PC-9 (cell line): ENCODE measurements at regions not wholly inside any gene's neighbourhood (a gene's known extent, or its start where the extent isn't known, plus 50 kb on each side); places are given as distances from the start of the nearest gene placed in this dataset.

Experiments
- BruUV-seq: library from RNA; stranded (reverse); fragments of 400-500 nt; replicated peaks from 2 replicates; lab custom pipeline; 2021; lab: Mats Ljungman, UMichigan
- CTCF ChIA-PET: fragments of 300-600 bp; sonication (Branson Sonifier 250); formaldehyde crosslinking; loops from one replicate; lab custom pipeline; 2022; ENCODE audit warnings: antibody characterized with exemption; lab: Charles Lee
- POLR2A ChIA-PET: fragments of 300-600 bp; sonication (Branson Sonifier 250); formaldehyde crosslinking; loops from one replicate; lab custom pipeline; 2022; ENCODE audit warnings: antibody characterized with exemption; ENCODE audit not compliant: unreplicated experiment; lab: Charles Lee
- DNase-seq, 2 experiments: peaks; one replicate each; pipeline versions ENCODE4 v3.0.0 to v3.0.0-alpha.2; 2015 to 2022; ENCODE audit warnings: mixed read lengths in 1 of 2
- H2AFZ ChIP-seq: fragments of 200-600 bp; sonication (generic); 2 replicates; pipeline ENCODE4 v1.8.1; 2017; ENCODE audit warnings: antibody characterized with exemption
- H3F3A ChIP-seq: fragments of 200-600 bp; sonication (generic); 2 replicates; pipeline ENCODE4 v1.8.1; 2017; ENCODE audit warnings: antibody characterized with exemption, mild to moderate bottlenecking, low read depth; ENCODE audit not compliant: insufficient read depth
- H3K27ac ChIP-seq: fragments of 200-600 bp; sonication (generic); 2 replicates; pipeline ENCODE4 v1.6.1; 2016; ENCODE audit warnings: mixed run types
- H3K27me3 ChIP-seq: fragments of 200-600 bp; sonication (generic); 2 replicates; pipeline ENCODE4 v1.6.1; 2016; ENCODE audit warnings: low read depth, mixed run types; ENCODE audit not compliant: insufficient read depth
- H3K36me3 ChIP-seq: fragments of 200-600 bp; sonication (generic); 2 replicates; pipeline ENCODE4 v1.6.1; 2016; ENCODE audit warnings: low read depth, mixed run types
- H3K4me1 ChIP-seq: fragments of 200-600 bp; sonication (generic); replicated peaks from 2 replicates; pipeline ENCODE4 v1.6.1; 2016; ENCODE audit warnings: mixed run types; ENCODE audit not compliant: insufficient read depth
- H3K4me2 ChIP-seq: fragments of 200-600 bp; sonication (generic); 2 replicates; pipeline ENCODE4 v1.6.1; 2017; ENCODE audit warnings: mixed run types
- H3K4me3 ChIP-seq: fragments of 200-600 bp; sonication (generic); 2 replicates; pipeline ENCODE4 v1.6.1; 2016; ENCODE audit warnings: mixed run types
- H3K79me2 ChIP-seq: fragments of 200-600 bp; sonication (generic); 2 replicates; pipeline ENCODE4 v1.6.1; 2017; ENCODE audit warnings: low read depth, mixed run types
- H3K9me2 ChIP-seq: fragments of 200-600 bp; sonication (generic); 2 replicates; pipeline ENCODE4 v1.8.1; 2017; ENCODE audit warnings: mild to moderate bottlenecking; ENCODE audit not compliant: insufficient read depth
- H3K9me3 ChIP-seq: fragments of 200-600 bp; sonication (generic); 2 replicates; pipeline ENCODE4 v1.8.1; 2016; ENCODE audit warnings: low read depth; ENCODE audit not compliant: insufficient read depth
- H4K20me1 ChIP-seq: fragments of 200-600 bp; sonication (generic); 2 replicates; pipeline ENCODE4 v1.8.1; 2017; ENCODE audit not compliant: insufficient read depth
- CTCF ChIP-seq: fragments of 200-600 bp; sonication (generic); conservative IDR thresholded peaks from 2 replicates; pipeline ENCODE4 v1.6.1; 2017; ENCODE audit warnings: mixed run types, antibody characterized with exemption, mild to moderate bottlenecking, moderate library complexity
- EZH2 ChIP-seq: fragments of 200-600 bp; sonication (generic); IDR thresholded peaks from 2 replicates; pipeline ENCODE4 v1.8.0; 2017; ENCODE audit warnings: antibody characterized with exemption, low read depth
- intact Hi-C: fragments of 100-400 bp; cut with micrococcal nuclease; formaldehyde crosslinking; loops from one replicate; pipeline ENCODE4 v1.10.0; 2022; ENCODE audit not compliant: unreplicated experiment

- Histone ChIP-seq H3K4me1 (no peaks in the 10 kb centered on the region), H3K36me3 (no peaks in the 10 kb centered on the region), H3K4me2 (no peak overlapping the region), H2AFZ (no peak overlapping the region), H3K27me3 (peaks cover 11% of the 10 kb centered on the region; the same call in 1 of the 2 replicates), H4K20me1 (no peaks in the 10 kb centered on the region), H3F3A (no peaks in the 10 kb centered on the region), H3K9me2 (no peaks in the 10 kb centered on the region), H3K79me2 (no peaks in the 10 kb centered on the region), H3K27ac (no peak overlapping the region), H3K4me3 (no peak overlapping the region), H3K9me3 (no peaks in the 10 kb centered on the region)
- ChIA-PET POLR2A (no interaction called here), CTCF (no interaction called here)
- no peak for DNase-seq
- intact Hi-C loops = no loop called here
- no TSS peak for BruUV-seq
- TF ChIP-seq CTCF = no peak
- TF ChIP-seq EZH2 = no peak
These were observed 85.3 kb downstream of the NHLRC3 start for GRCh38 chr13:39123578-39123977.

- no peaks in the 10 kb centered on the region for H3K9me2 ChIP-seq
- no peaks in the 10 kb centered on the region for H4K20me1 ChIP-seq
- no peak overlapping the region for H3K4me2 ChIP-seq
- H3K27me3 ChIP-seq = peaks cover 11% of the 10 kb centered on the region; the same call in 1 of the 2 replicates
- no peaks in the 10 kb centered on the region for H3K36me3 ChIP-seq
- H2AFZ ChIP-seq = no peak overlapping the region
- H3F3A ChIP-seq = no peaks in the 10 kb centered on the region
- no peaks in the 10 kb centered on the region for H3K79me2 ChIP-seq
- intact Hi-C loops = no loop called here
- no peaks in the 10 kb centered on the region for H3K4me1 ChIP-seq
- no peak overlapping the region for H3K4me3 ChIP-seq
- H3K9me3 ChIP-seq = no peaks in the 10 kb centered on the region
- no peak overlapping the region for H3K27ac ChIP-seq
- no peak for DNase-seq
- TF ChIP-seq EZH2 (no peak), CTCF (no peak)
- BruUV-seq = no TSS peak
- ChIA-PET POLR2A (no interaction called here), CTCF (no interaction called here)
These were observed 91.0 kb downstream of the NHLRC3 start for GRCh38 chr13:39129213-39129612.

DNA sequence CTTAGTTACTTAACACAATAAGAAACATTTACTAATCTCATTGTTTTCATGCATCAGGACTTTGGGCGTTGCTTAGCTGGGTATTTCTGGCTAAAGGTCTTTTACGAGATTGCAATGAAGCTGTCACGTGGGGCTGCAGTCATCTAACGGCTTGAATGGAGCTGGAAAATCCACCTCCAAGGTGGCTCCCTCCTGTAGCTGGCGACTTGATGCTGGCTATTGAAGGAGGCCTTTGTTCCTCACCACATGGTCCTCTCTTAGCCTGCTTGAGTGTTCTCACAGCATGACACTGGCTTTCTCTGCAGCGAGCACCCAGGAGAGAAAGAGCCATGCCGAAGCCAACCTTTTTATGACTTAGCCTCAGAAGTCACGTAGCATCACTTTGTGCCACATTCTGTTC, 92.0 kb downstream of the NHLRC3 start:
- H3K4me2 ChIP-seq = no peak overlapping the region
- no peaks in the 10 kb centered on the region for H3K9me2 ChIP-seq
- intact Hi-C loops = no loop called here
- H3K9me3 ChIP-seq = no peaks in the 10 kb centered on the region
- no peaks in the 10 kb centered on the region for H3K79me2 ChIP-seq
- BruUV-seq = no TSS peak
- CTCF ChIA-PET = no interaction called here
- H3F3A ChIP-seq = no peaks in the 10 kb centered on the region
- no peak for TF ChIP-seq EZH2
- no peak for TF ChIP-seq CTCF
- no peaks in the 10 kb centered on the region for H3K4me1 ChIP-seq
- H3K36me3 ChIP-seq = no peaks in the 10 kb centered on the region
- no peak for DNase-seq
- no peaks in the 10 kb centered on the region for H4K20me1 ChIP-seq
- no peak overlapping the region for H2AFZ ChIP-seq
- H3K27ac ChIP-seq = no peak overlapping the region
- POLR2A ChIA-PET = no interaction called here
- no peak overlapping the region for H3K4me3 ChIP-seq
- H3K27me3 ChIP-seq = peaks cover 9% of the 10 kb centered on the region; the same call in 1 of the 2 replicates
